ENCODE measurements at regions not wholly inside any gene's neighbourhood (a gene's known extent, or its start where the extent isn't known, plus 50 kb on each side); places are given as distances from the start of the nearest gene placed in this dataset.

DNA sequence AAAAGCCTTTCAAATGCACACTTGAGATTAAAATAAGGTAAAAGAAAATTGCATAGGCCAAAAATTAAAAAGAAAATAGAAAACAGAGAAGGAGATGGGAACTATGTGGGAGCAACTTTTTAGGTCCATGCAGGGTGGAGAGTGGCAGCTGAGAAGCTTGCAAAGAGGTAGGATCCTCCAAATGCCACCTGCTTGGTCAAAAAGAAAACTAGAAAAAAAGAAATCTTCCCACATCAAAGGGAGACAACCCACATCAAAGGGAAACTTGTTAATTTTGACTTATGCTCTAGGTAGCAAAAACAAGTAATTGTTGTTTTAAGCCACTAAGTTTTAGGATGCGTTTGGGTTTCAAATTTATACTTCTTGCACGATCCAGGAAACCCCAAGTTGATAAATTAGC, 342.9 kb downstream of the IL20RB start:
- H3K27me3 ChIP-seq (ENCODE audit: control insufficient read depth, low read length): peaks cover 6% of the 10 kb centered on the region; the same call in 1 of the 2 replicates
- H3K9me2 ChIP-seq (replicated peaks; ENCODE audit: control insufficient read depth, low read length): no peaks in the 10 kb centered on the region
- no peak overlapping the region for H3K4me2 ChIP-seq (ENCODE audit: low read length)
- no peak overlapping the region for H3K4me3 ChIP-seq (ENCODE audit: low read length)
- TF ChIP-seq, protein P1, sequence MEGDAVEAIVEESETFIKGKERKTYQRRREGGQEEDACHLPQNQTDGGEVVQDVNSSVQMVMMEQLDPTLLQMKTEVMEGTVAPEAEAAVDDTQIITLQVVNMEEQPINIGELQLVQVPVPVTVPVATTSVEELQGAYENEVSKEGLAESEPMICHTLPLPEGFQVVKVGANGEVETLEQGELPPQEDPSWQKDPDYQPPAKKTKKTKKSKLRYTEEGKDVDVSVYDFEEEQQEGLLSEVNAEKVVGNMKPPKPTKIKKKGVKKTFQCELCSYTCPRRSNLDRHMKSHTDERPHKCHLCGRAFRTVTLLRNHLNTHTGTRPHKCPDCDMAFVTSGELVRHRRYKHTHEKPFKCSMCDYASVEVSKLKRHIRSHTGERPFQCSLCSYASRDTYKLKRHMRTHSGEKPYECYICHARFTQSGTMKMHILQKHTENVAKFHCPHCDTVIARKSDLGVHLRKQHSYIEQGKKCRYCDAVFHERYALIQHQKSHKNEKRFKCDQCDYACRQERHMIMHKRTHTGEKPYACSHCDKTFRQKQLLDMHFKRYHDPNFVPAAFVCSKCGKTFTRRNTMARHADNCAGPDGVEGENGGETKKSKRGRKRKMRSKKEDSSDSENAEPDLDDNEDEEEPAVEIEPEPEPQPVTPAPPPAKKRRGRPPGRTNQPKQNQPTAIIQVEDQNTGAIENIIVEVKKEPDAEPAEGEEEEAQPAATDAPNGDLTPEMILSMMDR (IDR thresholded peaks at IDR 0.05; ENCODE audit: low read depth, low read length, poor library complexity, severe bottlenecking): no peak
- TF ChIP-seq EZH2phosphoT487 (IDR thresholded peaks at IDR 0.05; ENCODE audit: borderline replicate concordance, low read length): no peak
- no peaks in the 10 kb centered on the region for H3F3A ChIP-seq (ENCODE audit: control insufficient read depth, insufficient read depth)
- no peaks in the 10 kb centered on the region for H3K36me3 ChIP-seq (ENCODE audit: control insufficient read depth, low read length)
- no peaks in the 10 kb centered on the region for H3K4me1 ChIP-seq (ENCODE audit: control insufficient read depth, low read length)
- no peaks in the 10 kb centered on the region for H4K20me1 ChIP-seq (ENCODE audit: control insufficient read depth, insufficient read depth, low read depth, low read length)
- no peak overlapping the region for H3K27ac ChIP-seq (ENCODE audit: low read depth, low read length)
- no peaks in the 10 kb centered on the region for H3K9me3 ChIP-seq (ENCODE audit: control insufficient read depth, insufficient read depth, low read length)
- no peaks in the 10 kb centered on the region for H3K79me2 ChIP-seq (ENCODE audit: control insufficient read depth, low read length)

DNA sequence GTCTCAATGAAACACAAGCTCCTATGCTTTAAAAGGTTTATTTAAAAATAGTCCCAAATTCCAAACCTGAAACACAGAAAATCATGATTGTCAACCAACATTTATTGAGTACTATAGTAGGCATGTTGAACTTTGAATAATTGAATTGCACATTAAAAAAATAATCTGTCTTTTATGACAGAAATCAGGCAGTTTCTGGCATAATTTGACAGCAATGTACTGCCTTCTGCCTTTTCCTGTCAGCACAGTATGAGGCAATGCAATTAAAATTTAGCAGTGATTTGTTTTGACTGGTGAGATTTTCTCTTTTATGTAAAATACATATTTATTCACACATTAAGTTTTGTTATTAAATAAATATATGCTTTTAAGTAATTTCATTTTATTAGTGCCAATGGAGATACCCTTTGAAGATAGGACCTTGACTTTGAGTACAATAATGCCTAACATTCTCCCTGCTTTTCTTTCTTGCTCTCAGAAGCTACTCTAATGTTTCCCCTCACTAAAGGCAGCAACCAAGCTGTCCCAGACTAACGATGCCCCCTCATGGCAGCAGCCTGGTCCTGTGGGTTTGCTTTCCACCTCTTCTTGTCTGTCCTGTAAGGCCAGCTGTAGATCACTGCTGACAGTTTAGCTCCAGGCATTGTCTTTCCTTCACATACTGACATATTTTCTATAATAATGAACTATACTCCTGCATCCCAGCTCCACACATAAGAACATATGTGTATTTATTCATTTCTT, 346.7 kb downstream of the IL20RB start:
- H4K20me1 ChIP-seq (ENCODE audit: control insufficient read depth, insufficient read depth, low read depth, low read length): no peaks in the 10 kb centered on the region
- H3K27me3 ChIP-seq (ENCODE audit: control insufficient read depth, low read length): 0 out of 2 replicates have a peak, but pooled peaks cover 3% of the 10 kb centered on the region
- H3K9me3 ChIP-seq (ENCODE audit: control insufficient read depth, insufficient read depth, low read length): no peaks in the 10 kb centered on the region
- H3K79me2 ChIP-seq (ENCODE audit: control insufficient read depth, low read length): no peaks in the 10 kb centered on the region
- no peaks in the 10 kb centered on the region for H3K36me3 ChIP-seq (ENCODE audit: control insufficient read depth, low read length)
- TF ChIP-seq, protein P1 (IDR thresholded peaks at IDR 0.05; ENCODE audit: low read depth, low read length, poor library complexity, severe bottlenecking): no peak
- TF ChIP-seq EZH2phosphoT487 (IDR thresholded peaks at IDR 0.05; ENCODE audit: borderline replicate concordance, low read length): no peak
- H3K9me2 ChIP-seq (replicated peaks; ENCODE audit: control insufficient read depth, low read length): no peaks in the 10 kb centered on the region
- no peak overlapping the region for H3K27ac ChIP-seq (ENCODE audit: low read depth, low read length)
- no peaks in the 10 kb centered on the region for H3F3A ChIP-seq (ENCODE audit: control insufficient read depth, insufficient read depth)
- H3K4me3 ChIP-seq (ENCODE audit: low read length): no peak overlapping the region
- H3K4me2 ChIP-seq (ENCODE audit: low read length): no peak overlapping the region
- H3K4me1 ChIP-seq (ENCODE audit: control insufficient read depth, low read length): no peaks in the 10 kb centered on the region

DNA sequence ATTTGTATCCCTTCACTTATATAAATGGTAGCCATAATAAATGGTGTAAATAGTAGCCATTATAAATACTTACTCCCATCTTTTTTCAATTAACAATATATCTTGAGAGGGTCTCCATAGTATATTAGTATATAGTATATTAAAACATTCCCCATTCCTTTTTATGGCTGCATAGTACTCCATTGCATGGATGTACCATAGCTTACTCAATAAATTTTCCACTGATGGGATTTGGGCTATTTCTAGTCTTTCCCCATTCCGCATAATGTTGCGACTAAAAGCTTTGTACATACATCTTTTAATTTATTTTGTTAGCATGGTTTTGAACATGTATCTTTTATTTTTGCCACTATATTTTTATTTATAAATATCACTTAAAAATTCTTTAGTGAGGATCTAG, 366.3 kb downstream of the IL20RB start:
- Histone ChIP-seq H4K20me1 (ENCODE audit: control insufficient read depth, insufficient read depth, low read depth, low read length) (no peaks in the 10 kb centered on the region), H3K4me3 (ENCODE audit: low read length) (no peak overlapping the region), H3K9me3 (ENCODE audit: control insufficient read depth, insufficient read depth, low read length) (no peaks in the 10 kb centered on the region), H3K27me3 (ENCODE audit: control insufficient read depth, low read length) (no peaks in the 10 kb centered on the region), H3K79me2 (ENCODE audit: control insufficient read depth, low read length) (no peaks in the 10 kb centered on the region), H3K4me2 (ENCODE audit: low read length) (no peak overlapping the region), H3K9me2 (replicated peaks; ENCODE audit: control insufficient read depth, low read length) (no peaks in the 10 kb centered on the region), H3K4me1 (ENCODE audit: control insufficient read depth, low read length) (no peaks in the 10 kb centered on the region), H3F3A (ENCODE audit: control insufficient read depth, insufficient read depth) (no peaks in the 10 kb centered on the region), H3K36me3 (ENCODE audit: control insufficient read depth, low read length) (no peaks in the 10 kb centered on the region), H3K27ac (ENCODE audit: low read depth, low read length) (no peak overlapping the region)
- TF ChIP-seq, protein P1 (IDR thresholded peaks at IDR 0.05; ENCODE audit: low read depth, low read length, poor library complexity, severe bottlenecking): no peak
- no peak for TF ChIP-seq EZH2phosphoT487 (IDR thresholded peaks at IDR 0.05; ENCODE audit: borderline replicate concordance, low read length)

All from DOHH2 (cell line).